Inflammatory macrophage treated with lipopolysaccharide for 1 hour (primary cell): ENCODE measurements at regions not wholly inside any gene's neighbourhood (a gene's known extent, or its start where the extent isn't known, plus 50 kb on each side); places are given as distances from the start of the nearest gene placed in this dataset.
A peak's percentile ranks its signal among the peaks of the same experiment; 100 is the strongest.

Experiments used
- DNase-seq, 2 donors: peaks; one replicate each; pipeline ENCODE4 v3.0.0-alpha.2; 2020 to 2022

DNA sequence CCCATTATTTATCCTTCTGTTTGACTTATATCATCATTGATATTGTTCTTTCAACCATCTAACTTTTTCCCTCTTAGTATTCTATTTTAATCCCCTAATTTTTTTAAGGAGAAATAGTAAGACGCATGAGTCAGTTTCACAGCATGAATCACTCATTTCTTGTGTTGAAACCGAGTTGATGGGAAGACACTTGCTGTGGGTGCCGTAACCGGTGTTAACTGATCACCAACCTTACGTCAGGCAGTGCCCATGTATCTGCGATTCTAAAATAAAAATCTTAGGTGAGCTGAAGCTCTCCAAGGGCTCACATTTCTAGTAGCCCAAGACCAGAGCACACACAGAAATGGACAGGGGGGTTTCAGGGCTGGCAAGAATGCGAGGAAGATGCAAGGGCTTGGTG, 348.1 kb downstream of the GALR1 start:
- no peak for DNase-seq

DNA sequence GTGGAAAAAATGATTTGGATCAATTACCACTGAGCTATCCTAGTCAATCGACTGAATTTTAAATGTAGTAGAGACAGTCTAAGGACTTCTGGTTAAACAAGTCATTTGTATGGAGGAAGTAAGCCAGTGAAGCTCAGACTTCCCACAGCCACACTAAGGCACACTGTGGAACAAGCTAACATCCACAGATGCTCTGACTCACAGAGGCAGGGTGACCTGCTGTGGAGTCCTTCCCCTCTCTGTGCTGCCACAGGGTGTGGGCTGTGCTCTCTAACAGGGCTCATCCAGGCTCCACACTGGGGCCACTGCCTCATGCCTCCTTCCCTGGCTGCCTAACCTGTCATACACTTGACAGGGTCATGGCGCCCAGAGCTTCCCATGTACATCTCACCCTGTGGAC, 351.0 kb downstream of the GALR1 start:
- no peak for DNase-seq

DNA sequence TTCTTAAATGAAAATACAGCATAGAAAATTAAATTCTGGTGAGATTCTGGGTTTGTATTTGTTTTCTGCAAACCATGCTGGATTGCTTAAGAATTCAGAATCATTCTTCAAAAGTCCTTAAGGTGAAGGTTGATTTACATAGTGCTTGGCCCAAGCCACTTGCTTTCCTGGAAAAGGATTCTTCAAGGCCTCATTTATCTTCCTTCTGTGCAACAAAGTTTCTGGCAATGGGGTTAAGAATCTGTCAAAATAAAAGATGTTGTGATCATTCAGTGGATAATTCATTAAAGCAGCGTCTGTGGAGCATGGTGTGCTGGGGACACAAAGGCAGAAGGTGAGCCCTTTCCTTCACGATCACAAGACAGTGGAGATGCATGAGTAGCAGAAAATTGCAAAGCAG, 351.9 kb downstream of the GALR1 start:
- no peak for DNase-seq

- no peak for DNase-seq
These were observed 357.4 kb downstream of the GALR1 start for GRCh38 chr18:77607087-77607486.

- DNase-seq = no peak
These were observed 359.2 kb downstream of the GALR1 start for GRCh38 chr18:77608807-77609206.

- no peak for DNase-seq
These were observed 368.0 kb downstream of the GALR1 start for GRCh38 chr18:77617694-77618093.

- no peak for DNase-seq
These were observed 369.9 kb downstream of the GALR1 start for GRCh38 chr18:77619525-77619924.

- DNase-seq = no peak
These were observed 372.5 kb downstream of the GALR1 start for GRCh38 chr18:77622009-77622692.

DNA sequence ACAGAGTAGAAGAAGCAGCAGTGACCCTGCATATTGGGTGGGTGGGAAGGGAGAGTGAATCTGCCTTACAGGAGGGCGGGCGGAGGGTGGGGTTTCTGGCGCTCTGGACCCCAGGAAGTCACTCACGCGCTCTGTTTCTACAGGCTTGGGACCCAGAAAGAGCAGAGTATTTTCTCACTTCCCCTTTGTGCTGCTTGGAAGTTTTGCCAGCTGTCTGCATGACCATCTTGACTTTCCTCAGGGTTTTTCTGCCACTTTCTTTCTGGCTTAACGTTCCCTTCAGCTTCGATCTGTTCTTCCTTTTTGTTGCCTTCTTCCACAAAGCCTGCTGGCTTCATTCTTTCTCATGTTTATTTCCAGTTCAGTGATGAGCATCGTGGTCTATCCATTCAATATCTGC, 383.1 kb downstream of the GALR1 start:
- DNase-seq = no peak

DNA sequence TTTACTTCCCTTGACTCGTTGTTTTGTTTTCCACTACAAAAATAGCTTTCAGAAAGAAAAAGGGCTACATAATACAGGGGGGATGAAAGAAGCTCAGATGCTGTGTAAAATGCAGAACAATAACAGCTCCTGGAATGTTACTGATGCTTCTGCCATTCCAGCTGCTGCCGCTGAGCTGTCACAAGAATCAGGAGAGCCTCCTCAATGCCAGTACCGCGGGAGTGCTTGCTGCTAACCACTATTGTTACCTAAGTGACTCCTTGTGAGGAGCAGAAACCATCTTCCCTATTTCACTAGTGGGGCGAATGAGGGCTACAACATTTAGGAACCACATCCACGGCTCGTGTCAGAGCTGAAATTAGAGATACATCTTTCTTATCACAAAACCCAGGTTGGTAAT, 384.8 kb downstream of the GALR1 start:
- DNase-seq = no peak

DNA sequence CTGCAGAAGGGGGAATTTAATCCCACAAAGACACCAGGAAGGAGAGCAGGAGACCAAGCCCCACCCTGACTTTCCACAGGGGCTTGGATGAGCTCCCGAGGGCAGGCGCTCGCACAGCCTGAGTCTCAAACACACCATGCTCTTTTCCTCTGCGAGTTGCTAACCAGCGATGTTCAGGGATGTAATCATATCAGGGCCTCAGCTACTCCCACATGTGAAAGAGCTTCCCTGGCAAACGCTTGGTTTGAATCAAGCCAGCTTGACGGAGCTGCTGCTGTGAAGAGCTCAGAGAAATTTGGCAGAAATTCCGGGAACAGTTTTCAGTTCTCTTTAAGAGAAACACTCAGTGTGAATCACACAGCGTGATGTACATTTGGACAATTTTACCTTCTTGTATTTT, 385.8 kb downstream of the GALR1 start:
- no peak for DNase-seq

DNA sequence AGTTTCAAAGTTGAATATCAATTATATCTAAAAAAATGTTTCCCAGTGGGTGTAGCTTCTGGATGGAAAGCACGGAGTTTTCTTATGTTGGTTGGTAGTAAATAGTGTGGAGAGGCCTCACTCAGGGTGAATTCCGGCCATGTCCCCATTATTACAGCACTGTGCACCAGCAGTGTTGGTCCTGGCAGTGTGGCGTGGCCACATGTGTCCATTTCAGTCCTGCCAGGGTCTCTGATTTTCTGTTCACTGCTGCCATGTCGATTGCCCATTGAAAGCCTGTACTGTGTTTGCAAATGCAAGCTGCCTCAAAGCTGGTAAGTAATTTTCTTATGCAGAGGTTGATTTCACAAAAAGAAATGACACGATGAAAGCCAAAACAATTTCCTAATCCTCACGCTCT, 386.2 kb downstream of the GALR1 start:
- no peak for DNase-seq

DNA sequence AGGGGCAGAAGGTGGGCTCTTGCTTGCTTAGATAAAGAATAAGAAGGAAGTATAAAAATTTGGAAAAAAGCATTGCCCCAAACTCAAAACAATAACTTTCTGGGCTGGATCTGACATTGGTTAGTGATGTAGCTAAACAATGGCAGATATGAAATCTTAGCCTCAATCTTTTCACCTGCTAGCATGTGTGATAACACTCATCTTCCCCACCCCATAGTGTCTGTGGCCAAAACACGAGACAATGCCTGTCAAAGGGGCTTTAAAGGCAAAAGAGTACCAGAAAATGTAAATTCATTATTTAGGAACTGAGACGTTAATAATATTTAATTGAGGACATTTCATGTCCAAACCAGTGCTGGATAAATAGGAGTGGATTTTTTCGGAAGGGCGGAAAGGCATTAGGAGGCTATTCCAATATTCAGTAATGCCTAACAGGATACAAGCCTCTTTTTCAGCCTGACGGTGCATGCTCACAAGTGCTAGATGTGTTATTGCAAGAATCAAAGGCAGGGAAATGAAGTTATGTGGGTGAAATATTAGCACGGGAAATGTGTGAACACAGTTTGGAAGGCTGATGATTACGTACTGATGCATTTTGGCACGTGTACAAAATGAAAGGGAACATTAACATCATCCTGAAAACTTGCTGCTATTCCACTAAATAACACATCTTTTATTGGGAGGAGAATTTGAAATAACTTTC, 395.7 kb downstream of the GALR1 start:
- DNase-seq = no peak

DNA sequence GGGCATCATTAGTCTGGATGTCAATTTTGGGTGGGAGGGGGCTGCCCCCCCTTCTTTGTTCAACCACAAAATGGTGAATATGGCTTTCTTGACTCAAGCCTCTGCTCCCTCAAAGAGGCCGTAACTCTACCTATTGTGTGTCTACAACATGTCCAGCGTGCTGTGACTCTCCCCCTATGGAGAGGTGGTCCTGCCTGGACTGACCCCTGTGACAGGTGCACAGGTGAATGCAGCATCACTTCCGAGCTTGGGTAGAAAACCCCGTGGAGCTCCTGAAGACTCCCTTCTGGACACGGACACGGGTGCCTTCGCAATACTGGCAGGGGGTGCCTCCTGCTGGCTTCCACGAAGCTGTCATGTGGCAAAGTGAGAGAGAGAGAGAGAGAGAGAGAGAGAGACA, 397.8 kb downstream of the GALR1 start:
- no peak for DNase-seq

GRCh38 chr18:77648411-77648810, 398.8 kb downstream of the GALR1 start:
- DNase-seq = no peak

DNA sequence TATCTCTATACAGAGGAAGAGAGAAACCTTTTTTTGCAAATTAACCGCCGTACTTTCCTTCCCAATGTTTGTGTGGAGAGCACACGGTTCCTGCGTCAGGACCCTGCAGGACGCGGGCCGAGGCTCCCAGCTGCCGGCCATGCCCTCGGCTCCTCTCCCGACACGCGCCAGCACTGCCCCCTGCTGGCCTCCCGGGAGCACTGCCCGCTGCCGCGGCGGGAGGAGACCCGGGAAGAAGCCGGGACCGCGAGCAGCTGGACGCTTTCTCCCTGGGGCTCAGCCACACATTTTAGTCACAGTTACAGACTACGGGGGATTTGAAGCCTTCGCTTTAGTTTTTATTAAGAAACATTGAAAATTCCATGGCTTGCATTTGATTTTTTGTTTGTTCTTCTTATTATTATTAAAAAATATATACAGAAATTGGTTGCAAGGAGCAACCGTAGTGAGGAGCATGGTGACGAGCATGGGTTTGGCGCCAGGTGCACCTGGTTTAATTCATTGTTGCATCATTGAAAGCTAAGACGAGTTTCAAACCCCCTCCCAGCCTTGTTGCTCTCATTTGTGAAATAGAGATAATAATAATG, 401.2 kb downstream of the GALR1 start:
- peak; percentile 47 to 80 for DNase-seq

DNA sequence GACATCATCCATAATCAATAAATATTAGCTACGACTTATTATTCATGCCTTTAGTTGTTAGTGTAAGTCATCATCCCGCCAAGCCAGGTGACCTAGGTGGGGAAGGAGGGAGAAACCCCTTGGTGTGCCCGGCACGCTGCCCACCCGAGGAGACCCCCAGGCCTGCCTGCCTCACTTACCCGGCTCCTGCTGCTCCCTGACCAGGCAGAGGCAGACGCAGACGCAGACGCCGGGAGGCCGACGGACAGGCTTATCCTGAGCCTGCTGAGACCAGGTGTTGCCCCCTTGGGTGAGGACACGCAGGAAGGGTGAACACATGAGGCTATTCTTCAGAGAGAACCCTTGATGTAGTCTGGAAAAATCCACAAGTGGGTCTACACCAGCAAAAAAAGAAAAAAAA, 401.8 kb downstream of the GALR1 start:
- no peak for DNase-seq

- DNase-seq = no peak
These were observed 404.1 kb downstream of the GALR1 start for GRCh38 chr18:77653792-77654191.

DNA sequence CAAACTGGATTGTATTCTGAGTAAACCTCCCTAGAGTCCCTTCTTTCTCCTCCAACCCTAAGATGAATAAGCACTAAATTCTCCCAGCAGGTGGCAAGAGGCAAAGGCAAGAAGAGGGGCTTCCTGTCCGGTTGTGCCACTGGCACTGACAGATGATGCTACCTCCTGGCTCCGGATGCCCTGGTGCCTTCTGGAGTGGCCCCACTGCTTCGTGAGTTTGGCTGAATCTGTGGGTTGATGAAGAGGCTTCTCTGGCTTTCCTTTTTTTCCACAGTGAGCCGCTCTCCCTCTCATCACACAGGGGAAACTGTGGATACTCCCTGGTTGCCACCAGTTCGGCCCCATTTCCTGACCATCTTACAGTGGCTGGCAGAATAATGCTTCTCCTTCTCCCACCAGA, 404.7 kb downstream of the GALR1 start:
- DNase-seq = no peak

GRCh38 chr18:77657651-77658298, 408.1 kb downstream of the GALR1 start:
- DNase-seq = no peak

DNA sequence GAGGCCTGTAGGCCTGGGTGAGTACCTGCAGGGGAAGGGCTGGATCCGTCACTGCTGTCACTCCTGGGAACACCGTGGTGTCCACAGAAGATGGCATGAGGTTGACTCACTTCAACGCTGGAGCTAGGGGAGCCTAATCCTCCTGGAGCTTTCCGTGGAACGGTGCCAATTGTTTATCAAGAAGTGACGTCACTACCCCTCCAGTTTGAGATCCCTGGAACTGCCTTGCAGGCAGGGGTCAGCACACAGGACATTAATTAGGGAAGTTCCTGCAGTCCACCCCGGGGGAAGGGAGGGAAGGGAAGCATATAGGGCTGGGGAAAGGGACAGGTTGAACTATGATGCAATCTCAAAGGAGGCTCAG, 408.6 kb downstream of the GALR1 start:
- DNase-seq = no peak

GRCh38 chr18:77658751-77659448, 409.3 kb downstream of the GALR1 start:
- no peak for DNase-seq

DNA sequence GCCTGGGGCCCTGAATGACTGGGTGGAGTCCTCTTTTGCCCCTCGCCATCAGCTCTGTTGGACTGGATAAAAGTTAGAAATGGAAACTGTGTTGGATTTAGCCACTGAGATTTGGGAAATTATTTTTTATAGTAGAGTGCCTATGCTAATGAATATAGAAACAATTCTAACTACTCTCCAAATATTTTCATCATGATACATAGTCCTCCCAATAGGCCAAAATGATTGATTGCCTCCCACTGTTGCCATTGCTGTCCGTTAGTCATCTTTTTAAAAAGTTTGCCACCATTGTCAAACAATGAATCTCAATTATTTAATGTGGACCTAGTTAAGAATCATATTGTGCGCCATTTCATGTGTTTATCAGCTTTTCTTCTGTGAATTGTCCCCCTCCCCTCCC, 417.0 kb downstream of the GALR1 start:
- no peak for DNase-seq
